ENCODE measurements at regions not wholly inside any gene's neighbourhood (a gene's known extent, or its start where the extent isn't known, plus 50 kb on each side); places are given as distances from the start of the nearest gene placed in this dataset.

GRCh38 chr4:111890412-111890811, 254.8 kb upstream of the FAM241A start:
- TF ChIP-seq EZH2 (optimal IDR thresholded peaks at IDR 0.05; ENCODE audit: low read depth, low read length) (no peak), CTCF (IDR thresholded peaks at IDR 0.05; ENCODE audit: low read length) (no peak), EZH2phosphoT487 (IDR thresholded peaks at IDR 0.05; ENCODE audit: low read length) (no peak)

All from MM.1S (cell line).